Erythroblast (primary cell): ENCODE measurements at regions not wholly inside any gene's neighbourhood (a gene's known extent, or its start where the extent isn't known, plus 50 kb on each side); places are given as distances from the start of the nearest gene placed in this dataset.

Source experiments
- GATA1 ChIP-seq: IDR thresholded peaks from 2 replicates; pipeline ENCODE4 v1.6.1; 2011; ENCODE audit warnings: low read depth, mild to moderate bottlenecking, control low read depth, low read length, moderate library complexity
- POLR2A ChIP-seq: IDR thresholded peaks from 2 replicates; pipeline ENCODE4 v1.6.1; 2011; ENCODE audit warnings: mild to moderate bottlenecking, low read length

GRCh38 chr16:17017442-17017841, 453.3 kb downstream of the XYLT1 start:
- TF ChIP-seq POLR2A (no peak), GATA1 (no peak)
